Head of caudate nucleus (tissue), 42 donors: ENCODE measurements at regions not wholly inside any gene's neighbourhood (a gene's known extent, or its start where the extent isn't known, plus 50 kb on each side); places are given as distances from the start of the nearest gene placed in this dataset.
A peak's percentile ranks its signal among the peaks of the same experiment; 100 is the strongest.

Source experiments
- DNase-seq, 42 donors: peaks; one replicate each; pipeline versions ENCODE4 v3.0.0 to v3.0.0-alpha.2; 2020 to 2021; ENCODE audit warnings: mixed read lengths in 7 of 42
- intact Hi-C: fragments of 100-400 bp; cut with DNase I; formaldehyde crosslinking; loops from one replicate; pipeline ENCODE4 v1.15.0; 2022

DNA sequence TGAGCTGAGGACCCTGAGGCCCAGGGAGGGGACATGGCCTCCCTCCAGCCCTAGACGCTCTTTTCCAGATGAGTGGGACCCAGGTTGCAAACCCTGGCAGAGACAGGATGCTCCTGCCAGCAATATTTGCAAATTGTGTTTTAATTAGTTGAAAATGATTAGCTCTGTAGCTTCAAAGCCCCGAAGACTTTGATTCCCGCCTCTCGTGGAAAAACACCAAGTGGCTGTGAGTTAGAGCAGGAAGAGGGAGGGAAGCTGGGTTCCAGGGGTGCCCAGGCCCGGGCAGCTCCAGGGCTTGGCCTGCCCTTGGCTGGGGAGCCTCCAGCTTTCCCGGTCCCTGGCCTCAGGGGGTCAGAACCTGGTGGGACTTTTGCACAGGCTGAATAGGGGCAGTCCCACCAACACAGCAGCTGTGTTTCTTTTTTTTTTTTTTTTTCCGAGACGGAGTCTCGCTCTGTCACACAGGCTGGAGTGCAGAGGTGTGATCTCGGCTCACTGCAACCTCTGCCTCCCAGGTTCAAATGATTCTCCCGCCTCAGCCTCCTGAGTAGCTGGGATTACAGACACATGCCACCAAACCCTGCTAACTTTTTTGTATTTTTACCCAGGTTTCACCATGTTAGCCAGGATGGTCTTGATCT lies 101.6 kb upstream of the RTL6 start:
- intact Hi-C loops: no loop called here
- DNase-seq: no peak

- DNase-seq: no peak
- intact Hi-C loops: no loop called here
Measured at GRCh38 chr22:44599084-44599483, 101.1 kb upstream of the RTL6 start.

DNA sequence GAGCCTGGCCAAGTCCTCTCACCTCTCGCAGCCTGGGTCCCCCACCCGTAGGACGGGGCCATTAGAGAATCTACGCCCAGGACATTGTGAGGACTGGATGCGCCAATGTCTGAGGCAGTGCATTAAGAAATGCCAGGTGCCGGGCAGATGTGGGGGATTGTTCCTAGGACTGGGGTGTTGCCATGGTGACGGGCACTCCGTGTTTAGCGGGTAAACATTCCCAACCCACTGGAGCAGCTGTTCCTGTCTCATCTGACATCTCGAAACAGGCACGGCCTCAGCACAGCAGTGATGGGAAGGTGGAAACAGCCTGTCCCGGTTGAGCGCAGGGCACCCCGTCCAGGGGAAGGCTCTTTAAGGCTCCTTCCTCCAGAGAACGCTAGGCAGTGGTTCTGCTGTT lies 99.6 kb upstream of the RTL6 start:
- intact Hi-C loops: no loop called here
- DNase-seq: no peak

GRCh38 chr22:44596396-44597125 lies 98.5 kb upstream of the RTL6 start:
- intact Hi-C loops: no loop called here
- no peak for DNase-seq

GRCh38 chr22:44595841-44596341 lies 97.9 kb upstream of the RTL6 start:
- intact Hi-C loops: no loop called here
- no peak for DNase-seq

DNA sequence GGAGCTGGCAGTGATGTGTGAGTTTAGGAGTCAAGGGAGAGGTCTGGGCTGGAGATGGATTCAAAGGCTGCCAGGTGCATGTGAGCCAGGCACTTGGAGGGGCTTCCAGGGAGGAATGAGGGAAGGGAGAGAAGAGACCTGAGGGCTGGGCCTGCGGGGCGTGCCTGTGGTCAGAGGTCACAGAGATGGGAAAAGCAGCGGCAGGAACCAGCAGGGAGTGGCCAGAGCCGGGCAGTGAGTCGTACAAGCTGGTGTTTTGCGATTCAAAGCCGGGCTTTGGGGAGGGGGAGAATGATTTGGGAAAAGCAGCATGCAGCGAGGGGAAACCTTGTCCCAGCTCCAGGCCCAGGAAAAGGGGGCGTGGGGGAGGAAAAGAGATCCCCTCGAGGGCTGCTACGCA lies 96.9 kb upstream of the RTL6 start:
- DNase-seq: no peak
- intact Hi-C loops: no loop called here

DNA sequence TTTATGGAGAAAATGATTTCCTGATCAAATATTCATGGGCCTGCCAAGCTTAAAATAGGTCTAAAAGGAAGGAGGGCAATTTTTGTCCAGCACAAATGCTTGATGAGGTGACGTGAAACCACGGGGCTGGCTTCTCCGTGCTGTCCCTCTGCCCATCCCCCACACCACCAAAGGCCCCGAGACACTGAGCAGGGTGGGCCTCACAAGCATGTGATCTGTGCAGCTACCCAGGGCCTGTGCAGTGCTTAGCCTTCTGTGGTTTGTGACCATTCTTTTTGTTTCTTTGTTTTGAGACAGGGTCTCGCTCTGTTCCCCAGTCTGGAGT lies 94.8 kb upstream of the RTL6 start:
- no peak for DNase-seq
- intact Hi-C loops: no loop called here

DNA sequence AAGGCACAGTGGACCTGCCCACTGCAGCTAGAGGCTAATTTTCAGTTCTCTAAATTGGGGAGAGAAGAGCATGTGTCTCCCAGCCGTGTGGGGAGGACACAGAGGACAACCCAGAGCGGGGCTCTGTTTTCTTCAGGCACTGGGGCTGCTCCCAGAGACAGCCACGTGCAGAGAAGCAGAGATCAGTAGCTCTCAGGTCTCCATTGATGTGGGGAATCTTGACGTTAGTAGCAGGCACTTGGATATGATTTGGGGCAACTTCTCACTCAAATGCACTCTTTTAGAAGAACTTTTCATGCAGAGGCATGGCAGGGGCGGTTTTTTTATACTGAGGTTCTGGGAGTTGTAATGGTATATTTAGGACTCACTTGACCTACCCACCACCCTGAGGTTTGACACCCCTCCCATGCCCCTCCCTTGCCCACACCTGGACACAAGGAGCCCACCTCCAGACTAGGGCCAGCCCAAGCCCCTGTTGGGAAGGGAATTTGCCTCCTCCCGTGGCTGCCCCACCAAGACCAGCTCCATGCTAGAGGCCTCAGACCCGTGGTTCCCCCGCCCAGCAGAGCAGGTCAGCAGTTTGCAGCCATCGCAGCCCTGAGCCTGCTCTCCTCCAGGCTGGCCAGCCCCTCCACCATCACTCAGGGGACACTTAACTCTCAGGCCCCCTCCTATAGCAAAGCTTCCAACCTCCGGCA lies 94.2 kb upstream of the RTL6 start:
- DNase-seq: no peak
- intact Hi-C loops: no loop called here

GRCh38 chr22:44591146-44591790 lies 93.2 kb upstream of the RTL6 start:
- no peak for DNase-seq
- intact Hi-C loops: no loop called here

- intact Hi-C loops: no loop called here
- DNase-seq: no peak
Measured at GRCh38 chr22:44590291-44590690, 92.3 kb upstream of the RTL6 start.

- intact Hi-C loops: no loop called here
- no peak for DNase-seq
Measured at GRCh38 chr22:44589831-44590230, 91.8 kb upstream of the RTL6 start.

DNA sequence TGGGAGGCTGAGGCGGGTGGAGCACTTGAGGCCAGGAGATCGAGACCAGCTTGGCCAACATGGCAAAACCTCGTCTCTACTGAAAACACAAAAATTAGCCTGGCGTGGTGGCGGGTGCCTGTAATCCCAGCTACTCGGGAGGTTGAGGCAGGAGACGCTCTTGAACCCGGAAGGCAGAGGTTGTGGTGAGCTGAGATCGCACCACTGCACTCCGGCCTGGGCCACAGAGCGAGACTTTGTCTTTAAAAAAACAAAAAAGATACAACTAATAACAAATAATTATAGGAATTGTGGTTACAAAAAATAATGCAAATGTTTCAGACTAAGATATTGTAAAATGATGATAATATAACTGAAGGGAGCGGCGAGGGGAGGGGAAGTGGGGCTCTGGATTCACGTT lies 90.3 kb upstream of the RTL6 start:
- no peak for DNase-seq
- intact Hi-C loops: no loop called here

GRCh38 chr22:44587737-44588310 lies 89.8 kb upstream of the RTL6 start:
- no peak for DNase-seq
- intact Hi-C loops: no loop called here

- DNase-seq: peak in 1 of 42 donors; percentile 5
Measured at GRCh38 chr22:44586999-44587736, 89.1 kb upstream of the RTL6 start.

DNA sequence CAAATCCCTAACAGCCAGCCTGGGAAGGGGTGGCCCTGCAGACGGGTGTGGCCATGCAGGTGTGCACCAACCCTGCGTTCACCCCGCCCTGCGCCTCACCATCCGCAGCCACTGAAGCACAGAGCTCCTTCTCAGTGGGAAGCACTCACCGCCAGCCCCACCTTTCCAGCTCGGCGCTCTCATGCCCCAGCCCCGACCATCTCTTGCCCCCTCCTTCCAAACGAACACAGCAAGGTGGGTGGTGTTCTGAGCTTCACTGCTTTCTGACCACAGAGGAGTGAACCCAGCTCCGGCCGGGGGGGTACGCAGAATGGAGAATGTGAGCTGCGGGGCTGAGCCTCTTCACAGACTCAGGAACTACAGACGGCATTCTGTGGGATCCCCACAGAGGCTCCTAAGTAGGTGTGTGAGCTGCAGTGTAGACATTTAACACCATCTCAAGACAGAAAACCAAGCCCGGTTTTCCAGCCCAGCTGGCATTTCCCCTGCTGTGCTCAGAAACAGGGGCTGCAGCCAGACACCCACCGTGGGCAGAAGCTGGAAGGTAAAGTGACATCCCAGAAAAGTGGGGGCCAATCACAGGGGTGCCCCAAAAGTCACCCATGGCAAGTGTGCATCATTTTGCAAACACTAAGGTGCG lies 88.4 kb upstream of the RTL6 start:
- DNase-seq: no peak
- intact Hi-C loops: no loop called here

More at GRCh38 chr22:44586999-44587736, 89.1 kb upstream of the RTL6 start:
- intact Hi-C loops: no loop called here

- intact Hi-C loops: no loop called here
- DNase-seq: peak in 1 of 42 donors; percentile 5
Measured at GRCh38 chr22:44585559-44586350, 87.7 kb upstream of the RTL6 start.

GRCh38 chr22:44584256-44584902 lies 86.3 kb upstream of the RTL6 start:
- DNase-seq: peak in 3 of 42 donors; percentile 0 to 15 (median 1)
- intact Hi-C loops: no loop called here
